Ovary (tissue), 3 donors: ENCODE measurements at regions not wholly inside any gene's neighbourhood (a gene's known extent, or its start where the extent isn't known, plus 50 kb on each side); places are given as distances from the start of the nearest gene placed in this dataset.

Experiments used
- CTCF ChIP-seq, 3 donors: fragments of 450-650 bp in 2 of 3; fragments of 200-600 bp in 1 of 3; IDR thresholded peaks; one replicate each; pipeline versions ENCODE4 v1.5.1 to v1.8.0; 2016 to 2022; ENCODE audit warnings: antibody characterized with exemption in 3 of 3, mild to moderate bottlenecking in 1 of 3
- EP300 ChIP-seq: sonication (generic); formaldehyde crosslinking; IDR thresholded peaks from one replicate; pipeline ENCODE4 v1.6.1; 2017; ENCODE audit warnings: antibody characterized with exemption
- donor health status: DM: no; HTN: no; CAD: no.

DNA sequence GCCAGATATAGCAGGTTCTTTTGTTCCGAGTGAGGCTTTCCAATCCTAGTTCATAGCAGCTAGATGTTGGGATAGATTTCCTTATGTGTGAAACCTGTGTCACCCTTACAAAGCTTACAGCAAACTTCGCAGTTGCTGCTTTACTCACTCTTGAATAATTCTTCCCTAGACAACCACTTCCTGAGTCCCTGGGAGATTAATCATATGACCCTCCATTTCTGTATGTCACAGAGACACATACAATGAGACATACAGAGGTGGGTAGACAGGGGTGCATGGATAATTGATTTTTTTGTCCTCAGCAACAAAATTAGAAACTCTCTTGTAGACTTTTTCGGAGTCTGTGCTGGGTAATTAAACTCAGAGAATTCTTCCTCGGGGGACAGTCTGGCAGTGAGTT, 163.2 kb downstream of the NSUN3 start:
- TF ChIP-seq CTCF (IDR thresholded peaks at IDR 0.05) (no peak), EP300 (no peak)
